ENCODE measurements at regions not wholly inside any gene's neighbourhood (a gene's known extent, or its start where the extent isn't known, plus 50 kb on each side); places are given as distances from the start of the nearest gene placed in this dataset.

DNA sequence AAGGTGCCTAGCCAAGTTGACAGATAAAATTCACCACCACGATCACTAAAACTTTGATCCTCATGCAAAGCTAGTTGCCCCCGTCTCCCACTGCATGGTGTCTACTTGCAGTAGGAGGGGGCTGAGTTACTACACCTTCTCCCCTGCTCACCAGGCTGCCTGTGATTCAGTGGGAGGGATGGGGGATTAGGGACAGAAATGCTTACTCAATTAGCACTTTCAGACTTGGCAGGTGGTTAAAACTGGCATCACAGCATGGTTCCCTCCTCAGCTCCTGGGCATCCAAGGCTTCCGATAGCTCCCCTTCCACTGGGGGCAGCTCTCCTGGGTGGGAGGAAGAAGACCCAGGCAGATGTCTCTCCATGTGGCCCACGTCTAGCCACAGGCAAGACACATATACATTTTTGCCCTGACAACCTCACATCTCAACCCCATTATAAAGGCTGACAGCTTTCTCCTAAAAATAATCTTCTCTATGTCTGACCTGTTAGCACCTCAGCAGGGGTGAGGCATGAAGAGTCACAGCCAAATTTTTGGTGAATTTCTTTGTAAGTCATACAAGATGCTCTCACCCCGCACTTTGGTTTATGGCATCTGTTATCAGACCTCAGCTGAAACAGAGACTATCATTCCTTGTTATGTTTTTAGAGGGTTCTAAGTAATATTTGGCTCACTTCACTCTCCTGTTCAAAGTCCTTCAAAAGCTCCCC is 369.0 kb downstream of the SV2B start:
- DNase-seq (ENCODE audit: low spot score), result no peak
- no peak overlapping the region for H3K27ac Mint-ChIP-seq (ENCODE audit: unreplicated experiment)
- H3K9me3 Mint-ChIP-seq (ENCODE audit: unreplicated experiment), result no peaks in the 10 kb centered on the region
- H3K4me1 Mint-ChIP-seq (ENCODE audit: unreplicated experiment), result peaks cover 9% of the 10 kb centered on the region
- no peaks in the 10 kb centered on the region for H3K27me3 Mint-ChIP-seq (ENCODE audit: unreplicated experiment)
- H3K4me3 Mint-ChIP-seq (ENCODE audit: unreplicated experiment), result no peak overlapping the region
- no peaks in the 10 kb centered on the region for H3K36me3 Mint-ChIP-seq (ENCODE audit: low read depth, unreplicated experiment)
- TF ChIP-seq, protein P1, sequence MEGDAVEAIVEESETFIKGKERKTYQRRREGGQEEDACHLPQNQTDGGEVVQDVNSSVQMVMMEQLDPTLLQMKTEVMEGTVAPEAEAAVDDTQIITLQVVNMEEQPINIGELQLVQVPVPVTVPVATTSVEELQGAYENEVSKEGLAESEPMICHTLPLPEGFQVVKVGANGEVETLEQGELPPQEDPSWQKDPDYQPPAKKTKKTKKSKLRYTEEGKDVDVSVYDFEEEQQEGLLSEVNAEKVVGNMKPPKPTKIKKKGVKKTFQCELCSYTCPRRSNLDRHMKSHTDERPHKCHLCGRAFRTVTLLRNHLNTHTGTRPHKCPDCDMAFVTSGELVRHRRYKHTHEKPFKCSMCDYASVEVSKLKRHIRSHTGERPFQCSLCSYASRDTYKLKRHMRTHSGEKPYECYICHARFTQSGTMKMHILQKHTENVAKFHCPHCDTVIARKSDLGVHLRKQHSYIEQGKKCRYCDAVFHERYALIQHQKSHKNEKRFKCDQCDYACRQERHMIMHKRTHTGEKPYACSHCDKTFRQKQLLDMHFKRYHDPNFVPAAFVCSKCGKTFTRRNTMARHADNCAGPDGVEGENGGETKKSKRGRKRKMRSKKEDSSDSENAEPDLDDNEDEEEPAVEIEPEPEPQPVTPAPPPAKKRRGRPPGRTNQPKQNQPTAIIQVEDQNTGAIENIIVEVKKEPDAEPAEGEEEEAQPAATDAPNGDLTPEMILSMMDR (IDR thresholded peaks at IDR 0.05; ENCODE audit: unreplicated experiment), result no peak

DNA sequence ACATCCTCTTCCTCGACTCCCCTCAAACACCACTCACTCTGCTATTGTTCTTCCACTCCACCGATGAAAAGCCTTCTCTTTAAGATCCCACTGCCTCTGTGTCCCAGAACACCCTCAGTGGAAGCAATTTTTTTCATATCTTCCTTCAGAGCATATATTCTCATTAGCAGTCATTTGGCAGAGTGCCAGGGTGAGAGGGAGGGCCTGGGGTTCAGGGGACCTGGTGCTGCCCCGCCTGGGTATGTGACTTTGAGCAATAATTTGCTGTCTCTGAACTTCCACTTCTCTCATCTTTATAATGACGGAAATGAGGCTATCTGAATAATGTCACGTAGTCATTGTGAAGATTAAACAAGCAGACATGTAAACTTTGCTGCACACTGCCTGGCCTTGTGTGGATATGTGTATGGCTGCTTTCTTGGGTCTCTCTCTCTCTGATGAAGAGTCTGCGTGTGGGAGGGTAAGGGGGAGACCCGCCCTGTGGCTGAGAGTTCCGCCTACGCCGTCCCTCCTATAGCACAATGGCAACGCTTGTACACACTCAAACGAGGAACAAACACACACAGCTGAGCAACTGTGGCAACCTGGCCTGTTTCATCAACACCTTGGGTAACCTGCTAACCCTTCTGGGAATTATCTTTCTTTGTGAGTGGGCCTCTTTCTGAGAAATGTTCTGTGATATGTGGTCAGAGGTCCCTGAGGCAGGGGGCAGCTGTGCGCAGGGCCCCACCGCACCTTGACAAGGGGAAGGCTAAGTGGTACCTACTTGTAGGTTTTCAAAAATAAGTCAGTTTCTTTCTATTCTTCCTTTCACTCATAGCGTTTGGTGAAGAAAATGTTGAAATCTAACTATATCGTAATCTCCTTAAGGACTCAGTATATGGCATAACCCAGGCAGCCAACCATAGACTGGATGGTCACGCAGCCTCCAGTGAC is 369.8 kb downstream of the SV2B start:
- H3K27ac Mint-ChIP-seq (ENCODE audit: unreplicated experiment), result no peak overlapping the region
- H3K36me3 Mint-ChIP-seq (ENCODE audit: low read depth, unreplicated experiment), result no peaks in the 10 kb centered on the region
- TF ChIP-seq, protein P1 (IDR thresholded peaks at IDR 0.05; ENCODE audit: unreplicated experiment), result no peak
- DNase-seq (ENCODE audit: low spot score), result no peak
- H3K9me3 Mint-ChIP-seq (ENCODE audit: unreplicated experiment), result no peaks in the 10 kb centered on the region
- H3K27me3 Mint-ChIP-seq (ENCODE audit: unreplicated experiment), result no peaks in the 10 kb centered on the region
- no peak overlapping the region for H3K4me3 Mint-ChIP-seq (ENCODE audit: unreplicated experiment)
- peaks cover 9% of the 10 kb centered on the region for H3K4me1 Mint-ChIP-seq (ENCODE audit: unreplicated experiment)

DNA sequence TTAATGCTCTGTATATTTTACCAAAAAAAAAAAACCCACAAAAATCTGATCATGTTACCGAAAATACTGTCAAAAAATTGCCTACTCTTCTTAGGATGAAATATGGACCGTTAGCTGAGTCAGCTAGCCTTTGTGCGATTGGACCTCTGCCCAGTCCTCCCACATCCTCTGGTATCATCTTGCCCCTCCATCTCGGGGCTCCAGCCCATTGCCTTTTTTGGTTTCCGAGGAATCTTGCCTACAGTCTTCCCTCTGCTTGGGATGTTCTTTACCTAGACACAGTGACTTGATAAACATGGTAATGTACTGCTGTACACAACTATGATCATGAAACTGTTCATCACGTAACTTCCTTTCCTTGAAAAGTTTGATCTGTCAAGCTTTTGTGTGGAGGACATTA is 371.4 kb downstream of the SV2B start:
- no peak overlapping the region for H3K27ac Mint-ChIP-seq (ENCODE audit: unreplicated experiment)
- no peak for DNase-seq (ENCODE audit: low spot score)
- no peaks in the 10 kb centered on the region for H3K9me3 Mint-ChIP-seq (ENCODE audit: unreplicated experiment)
- no peaks in the 10 kb centered on the region for H3K36me3 Mint-ChIP-seq (ENCODE audit: low read depth, unreplicated experiment)
- TF ChIP-seq, protein P1 (IDR thresholded peaks at IDR 0.05; ENCODE audit: unreplicated experiment), result no peak
- peaks cover 9% of the 10 kb centered on the region for H3K4me1 Mint-ChIP-seq (ENCODE audit: unreplicated experiment)
- no peaks in the 10 kb centered on the region for H3K27me3 Mint-ChIP-seq (ENCODE audit: unreplicated experiment)
- no peak overlapping the region for H3K4me3 Mint-ChIP-seq (ENCODE audit: unreplicated experiment)

DNA sequence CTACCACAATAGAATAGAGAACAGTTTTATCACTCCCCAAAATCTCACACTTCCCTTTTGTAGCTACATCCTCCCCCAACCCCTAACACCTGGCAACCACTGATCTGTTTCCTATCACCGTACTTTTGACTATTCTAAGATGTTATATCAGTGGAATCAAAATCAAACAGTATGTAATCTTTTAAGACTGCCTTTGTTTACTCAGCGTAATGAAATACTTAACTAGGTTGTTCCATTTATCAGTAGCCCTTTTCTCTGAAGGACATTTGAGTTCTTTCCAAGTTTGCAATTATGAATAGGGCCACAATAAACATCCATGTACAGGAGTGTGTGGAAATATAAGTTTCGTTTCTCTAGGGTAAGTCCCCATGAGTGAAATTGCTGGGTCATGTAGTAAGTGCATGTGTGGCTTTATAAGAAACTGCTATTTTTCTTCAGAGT is 372.3 kb downstream of the SV2B start:
- Mint-ChIP-seq H3K4me3 (ENCODE audit: unreplicated experiment) (no peak overlapping the region), H3K4me1 (ENCODE audit: unreplicated experiment) (peaks cover 9% of the 10 kb centered on the region), H3K9me3 (ENCODE audit: unreplicated experiment) (no peaks in the 10 kb centered on the region), H3K27ac (ENCODE audit: unreplicated experiment) (no peak overlapping the region), H3K36me3 (ENCODE audit: low read depth, unreplicated experiment) (no peaks in the 10 kb centered on the region), H3K27me3 (ENCODE audit: unreplicated experiment) (no peaks in the 10 kb centered on the region)
- DNase-seq (ENCODE audit: low spot score), result no peak
- TF ChIP-seq, protein P1 (IDR thresholded peaks at IDR 0.05; ENCODE audit: unreplicated experiment), result no peak
